ENCODE measurements at regions not wholly inside any gene's neighbourhood (a gene's known extent, or its start where the extent isn't known, plus 50 kb on each side); places are given as distances from the start of the nearest gene placed in this dataset.

DNA sequence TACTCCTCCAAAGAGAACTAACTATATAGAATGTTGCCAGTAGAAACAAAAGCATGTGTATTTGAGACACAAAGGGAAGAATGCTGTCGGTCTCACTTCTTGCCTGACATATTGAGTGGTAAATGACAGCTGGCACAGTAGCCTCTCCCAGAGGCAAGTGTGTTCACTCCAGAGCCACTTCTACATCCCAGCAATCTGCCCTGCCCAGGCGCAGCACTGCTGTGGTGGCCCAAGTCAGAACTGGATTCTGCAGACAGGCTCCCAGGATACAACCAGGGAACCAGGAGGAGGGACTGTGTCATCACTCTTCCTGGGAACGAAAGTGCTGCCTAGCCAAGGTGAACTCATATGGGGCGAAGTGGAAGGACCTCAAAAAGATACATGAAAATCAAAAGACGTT is 103.2 kb upstream of the ARMC2 start:
- no peaks in the 10 kb centered on the region for H3K36me3 ChIP-seq
- intact Hi-C loops (cut with DNase I) = no loop called here
- H3K27me3 ChIP-seq = no peaks in the 10 kb centered on the region
- no peaks in the 10 kb centered on the region for H3K9me3 ChIP-seq
- no peak overlapping the region for H3K27ac ChIP-seq
- DNase-seq = no peak
- ATAC-seq = no peak
- H3K4me1 ChIP-seq = peaks cover 8% of the 10 kb centered on the region
- TF ChIP-seq, protein P1, sequence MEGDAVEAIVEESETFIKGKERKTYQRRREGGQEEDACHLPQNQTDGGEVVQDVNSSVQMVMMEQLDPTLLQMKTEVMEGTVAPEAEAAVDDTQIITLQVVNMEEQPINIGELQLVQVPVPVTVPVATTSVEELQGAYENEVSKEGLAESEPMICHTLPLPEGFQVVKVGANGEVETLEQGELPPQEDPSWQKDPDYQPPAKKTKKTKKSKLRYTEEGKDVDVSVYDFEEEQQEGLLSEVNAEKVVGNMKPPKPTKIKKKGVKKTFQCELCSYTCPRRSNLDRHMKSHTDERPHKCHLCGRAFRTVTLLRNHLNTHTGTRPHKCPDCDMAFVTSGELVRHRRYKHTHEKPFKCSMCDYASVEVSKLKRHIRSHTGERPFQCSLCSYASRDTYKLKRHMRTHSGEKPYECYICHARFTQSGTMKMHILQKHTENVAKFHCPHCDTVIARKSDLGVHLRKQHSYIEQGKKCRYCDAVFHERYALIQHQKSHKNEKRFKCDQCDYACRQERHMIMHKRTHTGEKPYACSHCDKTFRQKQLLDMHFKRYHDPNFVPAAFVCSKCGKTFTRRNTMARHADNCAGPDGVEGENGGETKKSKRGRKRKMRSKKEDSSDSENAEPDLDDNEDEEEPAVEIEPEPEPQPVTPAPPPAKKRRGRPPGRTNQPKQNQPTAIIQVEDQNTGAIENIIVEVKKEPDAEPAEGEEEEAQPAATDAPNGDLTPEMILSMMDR (IDR thresholded peaks at IDR 0.05) = no peak
- H3K4me3 ChIP-seq = no peak overlapping the region

DNA sequence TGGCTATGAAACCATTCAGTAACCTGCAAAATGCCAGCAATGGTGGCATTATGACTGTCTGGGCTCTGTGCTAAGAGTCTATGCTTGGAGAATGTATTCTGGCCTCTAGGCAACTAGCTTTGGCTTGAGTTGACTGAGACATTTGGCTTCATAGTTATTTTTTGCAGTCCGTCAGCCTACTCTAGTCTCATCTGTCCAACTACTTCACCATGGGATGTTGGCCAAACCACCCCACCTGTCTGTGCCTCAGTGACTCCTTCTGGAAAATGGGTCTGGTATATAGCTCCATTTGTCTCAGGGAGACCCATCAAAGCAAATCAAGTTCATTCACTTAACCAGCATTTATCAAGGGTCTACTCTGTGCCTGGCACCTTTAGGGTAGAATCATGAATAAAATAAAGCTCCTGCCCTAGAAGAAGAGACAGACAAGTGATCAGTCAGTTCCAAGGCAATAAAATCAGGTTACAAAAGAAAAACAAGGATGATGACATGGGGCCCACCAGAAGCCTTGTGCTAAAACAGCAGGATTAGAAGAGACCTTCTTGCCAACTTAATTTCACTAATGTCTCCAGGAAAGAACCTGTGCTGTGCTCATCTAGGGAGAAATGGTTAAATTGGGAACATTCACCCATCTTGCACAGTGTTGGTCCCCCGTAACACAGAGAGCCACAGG is 102.4 kb upstream of the ARMC2 start:
- no peaks in the 10 kb centered on the region for H3K9me3 ChIP-seq
- TF ChIP-seq, protein P1 (IDR thresholded peaks at IDR 0.05) = no peak
- H3K27ac ChIP-seq = no peak overlapping the region
- peaks cover 8% of the 10 kb centered on the region for H3K4me1 ChIP-seq
- no peaks in the 10 kb centered on the region for H3K36me3 ChIP-seq
- H3K4me3 ChIP-seq = no peak overlapping the region
- DNase-seq = no peak
- no peaks in the 10 kb centered on the region for H3K27me3 ChIP-seq
- intact Hi-C loops (cut with DNase I) = no loop called here
- no peak for ATAC-seq

DNA sequence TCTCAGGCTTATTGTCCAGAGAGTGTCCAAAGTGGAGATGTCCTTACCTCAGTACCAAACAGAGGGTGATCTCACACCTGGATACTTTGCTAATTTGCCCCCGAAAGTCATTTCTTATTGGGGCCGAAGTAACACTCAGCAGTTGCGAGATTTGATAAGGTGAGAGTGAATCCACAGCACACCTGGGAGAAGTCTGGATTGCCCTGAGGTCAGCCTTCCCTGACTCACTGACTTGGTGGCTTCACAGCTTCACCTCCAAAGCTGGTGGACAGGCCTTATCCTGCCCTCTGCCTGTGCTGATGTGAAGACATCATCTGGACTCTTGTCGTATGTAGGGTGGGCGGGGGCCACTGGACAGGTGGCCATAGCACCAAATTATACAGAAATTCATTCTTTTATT is 101.9 kb upstream of the ARMC2 start:
- TF ChIP-seq, protein P1 (IDR thresholded peaks at IDR 0.05) = no peak
- Histone ChIP-seq H3K36me3 (no peaks in the 10 kb centered on the region), H3K27ac (no peak overlapping the region), H3K27me3 (no peaks in the 10 kb centered on the region), H3K4me1 (peaks cover 6% of the 10 kb centered on the region), H3K9me3 (no peaks in the 10 kb centered on the region), H3K4me3 (no peak overlapping the region)
- intact Hi-C loops (cut with DNase I) = no loop called here
- ATAC-seq (no peak), DNase-seq (no peak)

DNA sequence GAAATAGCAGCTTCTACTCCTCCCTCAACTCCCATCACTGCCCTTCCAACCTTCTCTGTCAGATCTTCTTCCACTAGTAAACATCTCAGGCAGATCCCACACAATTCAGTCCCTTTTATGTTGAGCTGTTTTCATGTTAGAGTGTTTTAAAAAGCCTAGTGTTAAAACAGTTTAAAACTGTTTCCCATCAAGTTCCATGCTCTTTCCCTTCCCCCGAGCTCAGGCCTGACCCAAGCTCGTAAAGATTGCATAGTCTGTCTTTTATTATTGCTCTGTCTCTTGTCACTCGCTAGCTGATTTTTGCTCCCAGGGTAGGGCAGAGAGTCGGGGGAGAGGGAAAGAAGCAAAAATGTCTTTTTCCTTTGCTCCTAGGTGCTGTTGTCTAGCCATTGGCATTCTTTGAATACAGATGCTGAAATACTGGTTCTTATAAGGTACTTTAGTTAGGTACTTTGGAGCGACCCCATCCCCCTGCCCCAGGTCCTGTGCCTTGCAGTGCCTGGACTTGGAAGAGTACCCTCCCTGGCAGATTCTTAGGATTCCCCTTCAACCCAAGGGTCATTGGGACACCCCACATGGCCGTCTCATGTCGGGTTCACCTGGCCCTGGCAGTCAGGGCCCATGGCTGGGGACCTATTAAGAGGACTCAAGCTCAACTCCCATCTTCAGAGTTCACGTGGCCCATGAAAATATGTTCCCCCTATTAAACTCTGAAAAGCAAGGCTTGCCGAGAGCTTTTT is 101.2 kb upstream of the ARMC2 start:
- intact Hi-C loops (cut with DNase I) = no loop called here
- H3K9me3 ChIP-seq = no peaks in the 10 kb centered on the region
- H3K36me3 ChIP-seq = no peaks in the 10 kb centered on the region
- H3K4me3 ChIP-seq = no peak overlapping the region
- H3K4me1 ChIP-seq = no peaks in the 10 kb centered on the region
- ATAC-seq (no peak), DNase-seq (no peak)
- no peak overlapping the region for H3K27ac ChIP-seq
- TF ChIP-seq, protein P1 (IDR thresholded peaks at IDR 0.05) = no peak
- H3K27me3 ChIP-seq = no peaks in the 10 kb centered on the region

DNA sequence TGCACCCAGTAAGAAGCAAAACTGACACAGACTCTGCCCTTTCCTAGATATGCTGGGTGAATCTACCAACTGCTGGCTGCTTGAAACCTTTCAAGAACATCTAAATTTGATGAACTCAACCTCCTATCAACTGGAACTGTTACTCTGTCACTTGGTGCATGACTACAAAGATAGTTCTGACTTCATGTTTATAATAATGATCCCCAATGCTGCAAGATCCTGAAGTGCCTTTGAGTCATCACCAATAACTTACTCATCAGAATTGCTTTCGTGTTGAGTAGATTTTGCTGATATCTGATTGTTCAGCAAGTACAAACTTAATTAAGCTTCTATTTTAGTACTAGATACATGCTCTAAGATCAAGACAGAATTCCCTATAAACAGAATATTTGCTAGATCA is 100.2 kb upstream of the ARMC2 start:
- ATAC-seq (no peak), DNase-seq (no peak)
- intact Hi-C loops (cut with DNase I) = no loop called here
- H3K36me3 ChIP-seq = no peaks in the 10 kb centered on the region
- H3K27me3 ChIP-seq = no peaks in the 10 kb centered on the region
- no peak overlapping the region for H3K4me3 ChIP-seq
- no peaks in the 10 kb centered on the region for H3K9me3 ChIP-seq
- TF ChIP-seq, protein P1 (IDR thresholded peaks at IDR 0.05) = no peak
- H3K27ac ChIP-seq = no peak overlapping the region
- H3K4me1 ChIP-seq = no peaks in the 10 kb centered on the region

Data from upper lobe of right lung (tissue), 1 donor.